IMR-90 (cell line): ENCODE measurements at regions not wholly inside any gene's neighbourhood (a gene's known extent, or its start where the extent isn't known, plus 50 kb on each side); places are given as distances from the start of the nearest gene placed in this dataset.

Experiments
- ATAC-seq: fragments of 200-7000 bp; cut with Tn5 transposase; 2 replicates; pipeline ENCODE4 v1.9.1; 2020; ENCODE audit warnings: low read depth, mild to moderate bottlenecking, moderate library complexity
- BruUV-seq: library from RNA; stranded (reverse); fragments of 400-500 nt; replicated peaks from 2 replicates; lab custom pipeline; 2021; lab: Mats Ljungman, UMichigan
- CTCF ChIA-PET: fragments of 300-600 bp; formaldehyde crosslinking; extraction: SDS; loops from one replicate; lab custom pipeline; 2021; ENCODE audit warnings: antibody characterized with exemption; lab: Yijun Ruan, JAX
- POLR2A ChIA-PET: fragments of 300-600 bp; sonication (Branson Sonifier 250); formaldehyde crosslinking; loops from one replicate; lab custom pipeline; 2022; ENCODE audit warnings: antibody characterized with exemption; ENCODE audit not compliant: unreplicated experiment; lab: Charles Lee
- DNase-seq: peaks from one replicate; pipeline ENCODE4 v3.0.0; 2013
- H2AFZ ChIP-seq: replicated peaks from 2 replicates; pipeline ENCODE3; 2013; ENCODE audit warnings: low read length, mild to moderate bottlenecking; ENCODE audit not compliant: poor library complexity
- H2AK5ac ChIP-seq: 2 replicates; pipeline ENCODE4 v1.6.1; 2013; ENCODE audit warnings: low read depth, low read length, inconsistent platforms
- H2AK9ac ChIP-seq: replicated peaks from 2 replicates; pipeline ENCODE3; 2013; ENCODE audit warnings: mild to moderate bottlenecking, low read depth, low read length, moderate library complexity; ENCODE audit not compliant: poor library complexity
- H2BK120ac ChIP-seq: 2 replicates; pipeline ENCODE4 v1.6.1; 2013; ENCODE audit warnings: low read depth, low read length, inconsistent platforms
- H2BK15ac ChIP-seq: 3 replicates; pipeline ENCODE4 v1.6.1; 2013; ENCODE audit warnings: low read depth, low read length, inconsistent platforms
- H2BK20ac ChIP-seq: 2 replicates; pipeline ENCODE4 v1.6.1; 2013; ENCODE audit warnings: low read depth, mild to moderate bottlenecking, inconsistent platforms, low read length, moderate library complexity
- H2BK5ac ChIP-seq: 2 replicates; pipeline ENCODE4 v1.6.1; 2013; ENCODE audit warnings: mild to moderate bottlenecking, low read depth, low read length, inconsistent platforms; ENCODE audit not compliant: poor library complexity, severe bottlenecking
- H3K14ac ChIP-seq: replicated peaks from 2 replicates; pipeline ENCODE4 v1.6.1; 2013; ENCODE audit warnings: low read depth, low read length, inconsistent platforms
- H3K18ac ChIP-seq: 2 replicates; pipeline ENCODE4 v1.6.1; 2013; ENCODE audit warnings: low read depth, low read length, control low read depth
- H3K23ac ChIP-seq: 2 replicates; pipeline ENCODE4 v1.6.1; 2013; ENCODE audit warnings: low read depth, low read length, inconsistent platforms
- H3K27ac ChIP-seq: 2 replicates; pipeline ENCODE4 v1.5.1; 2013; ENCODE audit warnings: mild to moderate bottlenecking, control low read depth, low read length; ENCODE audit not compliant: insufficient read depth
- H3K27me3 ChIP-seq: 2 replicates; pipeline ENCODE4 v1.6.1; 2013; ENCODE audit warnings: low read length; ENCODE audit not compliant: control insufficient read depth, insufficient read depth
- H3K36me3 ChIP-seq: 2 replicates; pipeline ENCODE4 v1.6.1; 2013; ENCODE audit warnings: low read length, mixed read lengths; ENCODE audit not compliant: control insufficient read depth, insufficient read depth
- H3K4ac ChIP-seq: 2 replicates; pipeline ENCODE4 v1.6.1; 2013; ENCODE audit warnings: low read depth, low read length, inconsistent platforms
- H3K4me1 ChIP-seq: 2 replicates; pipeline ENCODE4 v1.6.1; 2013; ENCODE audit warnings: low read length, mixed read lengths; ENCODE audit not compliant: control insufficient read depth, insufficient read depth
- H3K4me2 ChIP-seq: 2 replicates; pipeline ENCODE4 v1.6.1; 2013; ENCODE audit warnings: low read depth, mild to moderate bottlenecking, control low read depth, low read length, moderate library complexity
- H3K4me3 ChIP-seq: 2 replicates; pipeline ENCODE4 v1.5.1; 2013; ENCODE audit warnings: low read depth, mild to moderate bottlenecking, control low read depth, low read length, moderate library complexity; ENCODE audit not compliant: insufficient read depth
- H3K56ac ChIP-seq: 2 replicates; pipeline ENCODE4 v1.6.1; 2013; ENCODE audit warnings: low read length, inconsistent platforms; ENCODE audit not compliant: insufficient read depth; ENCODE audit errors: extremely low read depth
- H3K79me1 ChIP-seq, 2 experiments: 2 replicates each; pipeline ENCODE4 v1.6.1; 2013; ENCODE audit warnings: low read length in 2 of 2, inconsistent platforms in 1 of 2, low read depth in 1 of 2
- H3K9ac ChIP-seq: 2 replicates; pipeline ENCODE4 v1.6.1; 2013; ENCODE audit warnings: low read depth, low read length, control low read depth
- H3K9me1 ChIP-seq: 2 replicates; pipeline ENCODE4 v1.6.1; 2013; ENCODE audit warnings: low read length, inconsistent platforms; ENCODE audit not compliant: insufficient read depth
- H3K9me3 ChIP-seq: 2 replicates; pipeline ENCODE4 v1.6.1; 2013; ENCODE audit warnings: low read length; ENCODE audit not compliant: control insufficient read depth, insufficient read depth
- H4K20me1 ChIP-seq: 2 replicates; pipeline ENCODE4 v1.6.1; 2013; ENCODE audit warnings: low read length, inconsistent platforms; ENCODE audit not compliant: insufficient read depth
- H4K5ac ChIP-seq: 2 replicates; pipeline ENCODE4 v1.6.1; 2013; ENCODE audit warnings: mild to moderate bottlenecking, low read depth, low read length, control low read depth
- H4K8ac ChIP-seq, 2 experiments: 2 replicates each; pipeline ENCODE4 v1.6.1; 2013; ENCODE audit warnings: low read depth in 2 of 2, low read length in 2 of 2, control low read depth in 1 of 2, inconsistent platforms in 1 of 2
- H4K91ac ChIP-seq: 2 replicates; pipeline ENCODE4 v1.6.1; 2013; ENCODE audit warnings: low read depth, low read length, inconsistent platforms; ENCODE audit not compliant: insufficient read depth
- BHLHE40 ChIP-seq: fragments of 150-350 bp; IDR thresholded peaks from 2 replicates; pipeline ENCODE4 v1.6.1; 2016; ENCODE audit warnings: mild to moderate bottlenecking, low read depth, low read length
- CEBPB ChIP-seq: IDR thresholded peaks from 2 replicates; pipeline ENCODE4 v1.6.1; 2012; ENCODE audit warnings: low read depth, low read length, improper control_type of control experiment
- CHD1 ChIP-seq: IDR thresholded peaks from 2 replicates; pipeline ENCODE4 v1.6.1; 2012; ENCODE audit warnings: low read depth, low read length, improper control_type of control experiment
- CTCF ChIP-seq: conservative IDR thresholded peaks from 2 replicates; pipeline ENCODE4 v1.5.1; 2012; ENCODE audit warnings: mild to moderate bottlenecking, low read depth, low read length, improper control_type of control experiment
- FOS ChIP-seq: fragments of 150-350 bp; IDR thresholded peaks from 2 replicates; pipeline ENCODE4 v1.6.1; 2016; ENCODE audit warnings: low read depth, low read length
- MAFK ChIP-seq: IDR thresholded peaks from 2 replicates; pipeline ENCODE4 v1.6.1; 2012; ENCODE audit warnings: low read depth, low read length, improper control_type of control experiment
- MAZ ChIP-seq: IDR thresholded peaks from 2 replicates; pipeline ENCODE4 v1.6.1; 2012; ENCODE audit warnings: low read depth, mild to moderate bottlenecking, low read length, improper control_type of control experiment, moderate library complexity, borderline replicate concordance
- MXI1 ChIP-seq: IDR thresholded peaks from 2 replicates; pipeline ENCODE4 v1.6.1; 2012; ENCODE audit warnings: low read depth, mild to moderate bottlenecking, low read length, moderate library complexity, borderline replicate concordance
- NFE2L2 ChIP-seq: fragments of 150-350 bp; IDR thresholded peaks from 2 replicates; pipeline ENCODE4 v1.6.1; 2016; ENCODE audit warnings: low read depth, mild to moderate bottlenecking, low read length
- POLR2A ChIP-seq: IDR thresholded peaks from 2 replicates; pipeline ENCODE4 v1.6.1; 2012; ENCODE audit warnings: mild to moderate bottlenecking, low read depth, low read length
- RAD21 ChIP-seq: IDR thresholded peaks from 2 replicates; pipeline ENCODE4 v1.6.1; 2012; ENCODE audit warnings: low read length, improper control_type of control experiment
- RCOR1 ChIP-seq: IDR thresholded peaks from 2 replicates; pipeline ENCODE4 v1.6.1; 2012; ENCODE audit warnings: mild to moderate bottlenecking, low read length, improper control_type of control experiment; ENCODE audit not compliant: insufficient replicate concordance
- RFX5 ChIP-seq: IDR thresholded peaks from 2 replicates; pipeline ENCODE4 v1.8.0; 2012; ENCODE audit warnings: low read depth, mild to moderate bottlenecking, low read length, moderate library complexity
- SMC3 ChIP-seq: fragments of 150-350 bp; IDR thresholded peaks from 2 replicates; pipeline ENCODE4 v1.6.1; 2016; ENCODE audit warnings: low read depth, mild to moderate bottlenecking, antibody characterized with exemption, low read length, moderate library complexity
- USF2 ChIP-seq: fragments of 150-350 bp; IDR thresholded peaks from 2 replicates; pipeline ENCODE4 v1.6.1; 2017; ENCODE audit warnings: mild to moderate bottlenecking, antibody characterized with exemption, low read length, low read depth
- WGBS, 2 experiments: methylation state at CpG; one replicate each; pipeline versions ENCODE4 v1.1.5 to v1.1.7; 2013; ENCODE audit warnings: missing lambda C conversion rate in 2 of 2; ENCODE audit not compliant: insufficient read length in 1 of 2; ENCODE audit errors: extremely low coverage in 2 of 2; 5-methylcytosine and 5-hydroxymethylcytosine counted together
- dilution Hi-C: fragments of 300-500 bp; cut with HindIII; formaldehyde crosslinking; loops from one replicate; pipeline ENCODE4 v1.14.3; 2018; ENCODE audit warnings: low sequenced_read_pairs; ENCODE audit not compliant: unreplicated experiment
- in situ Hi-C: fragments of 300-500 bp; cut with MboI; formaldehyde crosslinking; loops from 3 replicates; pipeline ENCODE4 v1.14.3; 2019; ENCODE audit warnings: low sequenced_read_pairs, inconsistent platforms, mixed read lengths
- intact Hi-C: fragments of 100-400 bp; cut with micrococcal nuclease; formaldehyde crosslinking; loops from 2 replicates; pipeline ENCODE4 v1.10.0; 2022
- TF ChIP-seq, protein P1 (sequence below): fragments of 150-350 bp; IDR thresholded peaks from 2 replicates; pipeline ENCODE4 v1.6.1; 2016; ENCODE audit warnings: low read depth, mild to moderate bottlenecking, low read length, moderate library complexity, borderline replicate concordance

- H4K5ac ChIP-seq, result no peak overlapping the region
- no peak overlapping the region for H3K18ac ChIP-seq
- no CpG with 5 or more reads among the region's 4 CpGs for WGBS, 2 experiments
- ChIA-PET CTCF (no interaction called here), POLR2A (interaction anchor here (0.6 kb wide), 1 partner anchor 17 kb away, joined by 4 read pairs; no protein-coding TSS in a partner anchor)
- no peak overlapping the region for H3K4me2 ChIP-seq
- peaks cover 15% of the 10 kb centered on the region for H3K9me1 ChIP-seq
- dilution Hi-C loops, result no loop called here
- peaks cover 17% of the 10 kb centered on the region for H3K4me1 ChIP-seq
- H3K23ac ChIP-seq, result no peak overlapping the region
- no peak overlapping the region for H4K91ac ChIP-seq
- ATAC-seq (no peak), DNase-seq (no peak)
- H4K8ac ChIP-seq, result no peak overlapping the region
- H3K27ac ChIP-seq, result no peak overlapping the region
- H2BK20ac ChIP-seq, result no peak overlapping the region
- H3K56ac ChIP-seq, result no peak overlapping the region
- no peaks in the 10 kb centered on the region for H3K27me3 ChIP-seq
- BruUV-seq, result no TSS peak
- in situ Hi-C loops, result no loop called here
- intact Hi-C loops, result no loop called here
- peaks cover 10% of the 10 kb centered on the region; the same call in 1 of the 2 replicates for H4K20me1 ChIP-seq
- peaks cover 27 to 74% of the 10 kb centered on the region in 2 experiments for H3K79me1 ChIP-seq
- H3K4ac ChIP-seq, result no peak overlapping the region
- H3K9me3 ChIP-seq, result peaks cover 5% of the 10 kb centered on the region; the same call in 1 of the 2 replicates
- no peak overlapping the region for H2AK5ac ChIP-seq
- H2BK5ac ChIP-seq, result no peak overlapping the region
- no peak overlapping the region for H2BK15ac ChIP-seq
- H3K4me3 ChIP-seq, result no peak overlapping the region
- no peak overlapping the region for H3K9ac ChIP-seq
- H2AFZ ChIP-seq, result no peak overlapping the region
- no peaks in the 10 kb centered on the region for H3K36me3 ChIP-seq
- no peak overlapping the region for H2BK120ac ChIP-seq
- H3K14ac ChIP-seq, result no peak overlapping the region
- no peak overlapping the region for H2AK9ac ChIP-seq
- no peak for TF ChIP-seq RCOR1
- no peak for TF ChIP-seq RFX5
- TF ChIP-seq POLR2A, result no peak
- no peak for TF ChIP-seq CEBPB
- no peak for TF ChIP-seq USF2
- TF ChIP-seq CTCF, result no peak
- no peak for TF ChIP-seq SMC3
- TF ChIP-seq, protein P1, sequence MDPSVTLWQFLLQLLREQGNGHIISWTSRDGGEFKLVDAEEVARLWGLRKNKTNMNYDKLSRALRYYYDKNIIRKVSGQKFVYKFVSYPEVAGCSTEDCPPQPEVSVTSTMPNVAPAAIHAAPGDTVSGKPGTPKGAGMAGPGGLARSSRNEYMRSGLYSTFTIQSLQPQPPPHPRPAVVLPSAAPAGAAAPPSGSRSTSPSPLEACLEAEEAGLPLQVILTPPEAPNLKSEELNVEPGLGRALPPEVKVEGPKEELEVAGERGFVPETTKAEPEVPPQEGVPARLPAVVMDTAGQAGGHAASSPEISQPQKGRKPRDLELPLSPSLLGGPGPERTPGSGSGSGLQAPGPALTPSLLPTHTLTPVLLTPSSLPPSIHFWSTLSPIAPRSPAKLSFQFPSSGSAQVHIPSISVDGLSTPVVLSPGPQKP, result no peak
- TF ChIP-seq MAFK, result no peak
- TF ChIP-seq FOS, result no peak
- TF ChIP-seq RAD21, result no peak
- no peak for TF ChIP-seq MXI1
- no peak for TF ChIP-seq CHD1
- no peak for TF ChIP-seq MAZ
- no peak for TF ChIP-seq NFE2L2
- no peak for TF ChIP-seq BHLHE40
Measured at GRCh38 chr17:77347544-77347943, 206.8 kb downstream of the SEC14L1 start.
